ENCODE measurements at regions not wholly inside any gene's neighbourhood (a gene's known extent, or its start where the extent isn't known, plus 50 kb on each side); places are given as distances from the start of the nearest gene placed in this dataset.

GRCh38 chr5:2310946-2311345, 428.2 kb upstream of the IRX4 start:
- intact Hi-C loops (cut with DNase I; ENCODE audit: low total_unique reads) = no loop called here
- WGBS, 2 donors = 89 to 90% methylated on average over 10 of the region's 10 CpGs
- TF ChIP-seq CTCF (IDR thresholded peaks at IDR 0.05) = no peak
- TF ChIP-seq POLR2A (IDR thresholded peaks at IDR 0.05) = no peak
- DNase-seq (ENCODE audit: low spot score in 2 of 2) = peak in 1 of 2 donors; percentile 75
- H3K4me3 ChIP-seq (ENCODE audit: low read depth, poor library complexity, severe bottlenecking) = no peak overlapping the region

- no peak for TF ChIP-seq CTCF (IDR thresholded peaks at IDR 0.05)
- TF ChIP-seq POLR2A (IDR thresholded peaks at IDR 0.05) = no peak
- no peak overlapping the region for H3K4me3 ChIP-seq (ENCODE audit: low read depth, poor library complexity, severe bottlenecking)
- peak in 1 of 2 donors; percentile 53 for DNase-seq (ENCODE audit: low spot score in 2 of 2)
- 84 to 95% methylated on average over 5 of the region's 5 CpGs for WGBS, 2 donors
- intact Hi-C loops (cut with DNase I; ENCODE audit: low total_unique reads) = no loop called here
Measured at GRCh38 chr5:2307631-2308030, 424.9 kb upstream of the IRX4 start.

- H3K4me3 ChIP-seq (ENCODE audit: low read depth, poor library complexity, severe bottlenecking) = no peak overlapping the region
- 75 to 82% methylated on average over 6 of the region's 6 CpGs for WGBS, 2 donors
- TF ChIP-seq CTCF (IDR thresholded peaks at IDR 0.05) (no peak), POLR2A (IDR thresholded peaks at IDR 0.05) (no peak)
- intact Hi-C loops (cut with DNase I; ENCODE audit: low total_unique reads) = no loop called here
- DNase-seq (ENCODE audit: low spot score in 2 of 2) = peak in 1 of 2 donors; percentile 49
Measured at GRCh38 chr5:2306711-2307110, 424.0 kb upstream of the IRX4 start.

GRCh38 chr5:2303431-2304100, 420.8 kb upstream of the IRX4 start:
- no peak for TF ChIP-seq POLR2A (IDR thresholded peaks at IDR 0.05)
- TF ChIP-seq CTCF (IDR thresholded peaks at IDR 0.05) = no peak
- WGBS, 2 donors = 55 to 64% methylated on average over 14 of the region's 14 CpGs
- H3K4me3 ChIP-seq (ENCODE audit: low read depth, poor library complexity, severe bottlenecking) = no peak overlapping the region
- peak in 1 of 2 donors; percentile 71 for DNase-seq (ENCODE audit: low spot score in 2 of 2)
- intact Hi-C loops (cut with DNase I; ENCODE audit: low total_unique reads) = no loop called here

GRCh38 chr5:2302169-2302568, 419.4 kb upstream of the IRX4 start:
- H3K4me3 ChIP-seq (ENCODE audit: low read depth, poor library complexity, severe bottlenecking) = no peak overlapping the region
- 89 to 94% methylated on average over 16 of the region's 16 CpGs for WGBS, 2 donors
- intact Hi-C loops (cut with DNase I; ENCODE audit: low total_unique reads) = no loop called here
- TF ChIP-seq POLR2A (IDR thresholded peaks at IDR 0.05) (no peak), CTCF (IDR thresholded peaks at IDR 0.05) (no peak)
- peak in 1 of 2 donors; percentile 29 for DNase-seq (ENCODE audit: low spot score in 2 of 2)

Measured in lower leg skin (tissue), 4 donors.